ENCODE measurements at regions not wholly inside any gene's neighbourhood (a gene's known extent, or its start where the extent isn't known, plus 50 kb on each side); places are given as distances from the start of the nearest gene placed in this dataset.

DNA sequence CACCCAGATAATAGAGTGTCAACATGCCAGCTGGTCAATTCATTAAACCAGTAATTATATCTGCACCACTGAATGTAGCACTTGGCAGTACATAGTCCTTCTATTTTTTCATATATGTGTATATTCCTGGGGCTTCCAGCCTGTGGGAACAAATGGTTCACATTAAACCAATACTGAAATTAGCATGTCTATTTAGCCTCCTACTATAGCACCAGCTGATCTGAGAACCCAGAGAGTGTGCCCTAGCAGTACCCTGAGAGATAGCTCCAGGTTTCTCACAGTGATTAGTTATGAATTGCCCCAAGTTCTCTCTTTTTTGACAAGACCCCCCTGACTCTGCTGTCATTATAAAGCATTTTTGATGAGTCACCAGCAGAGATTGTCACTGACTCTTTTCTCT is 1097.3 kb upstream of the FLRT2 start:
- Histone ChIP-seq H3K27ac (ENCODE audit: low read depth, low read length) (no peak overlapping the region), H3K4me1 (ENCODE audit: control insufficient read depth, insufficient read depth, low read length) (no peaks in the 10 kb centered on the region), H3K27me3 (ENCODE audit: control insufficient read depth, insufficient read depth, low read length) (no peaks in the 10 kb centered on the region), H3K4me3 (ENCODE audit: low read depth, low read length) (no peak overlapping the region), H3K36me3 (ENCODE audit: control insufficient read depth, insufficient read depth, low read length) (no peaks in the 10 kb centered on the region), H3K9me3 (ENCODE audit: control insufficient read depth, insufficient read depth, low read length) (no peaks in the 10 kb centered on the region)
- DNase-seq (ENCODE audit: low read depth in 4 of 6, low spot score in 6 of 6): peak in 1 of 6 donors; percentile 19

DNA sequence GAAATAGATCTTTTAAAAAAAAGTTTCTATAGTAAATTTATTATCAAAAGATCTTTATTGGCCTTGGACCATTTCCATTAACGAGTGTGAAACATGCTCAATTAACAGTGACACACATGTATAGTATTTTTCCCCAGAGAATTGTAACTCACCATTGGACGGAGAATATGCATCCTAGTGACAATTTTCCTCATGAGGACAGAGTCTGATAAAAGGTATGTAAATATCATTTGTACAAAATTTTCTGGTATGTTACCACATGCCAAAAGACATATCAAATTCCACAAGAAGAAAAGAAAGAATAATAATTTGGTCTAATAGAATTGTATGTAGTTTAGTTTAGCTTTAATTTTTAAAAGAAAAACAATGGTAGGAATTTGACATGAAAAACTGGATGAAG is 1096.0 kb upstream of the FLRT2 start:
- no CpG with 5 or more reads among the region's 2 CpGs for WGBS (ENCODE audit: insufficient coverage)
- Histone ChIP-seq H3K27ac (ENCODE audit: low read depth, low read length) (no peak overlapping the region), H3K27me3 (ENCODE audit: control insufficient read depth, insufficient read depth, low read length) (no peaks in the 10 kb centered on the region), H3K4me3 (ENCODE audit: low read depth, low read length) (no peak overlapping the region), H3K36me3 (ENCODE audit: control insufficient read depth, insufficient read depth, low read length) (no peaks in the 10 kb centered on the region), H3K9me3 (ENCODE audit: control insufficient read depth, insufficient read depth, low read length) (no peaks in the 10 kb centered on the region), H3K4me1 (ENCODE audit: control insufficient read depth, insufficient read depth, low read length) (no peaks in the 10 kb centered on the region)
- DNase-seq (ENCODE audit: low read depth in 4 of 6, low spot score in 6 of 6): no peak

DNA sequence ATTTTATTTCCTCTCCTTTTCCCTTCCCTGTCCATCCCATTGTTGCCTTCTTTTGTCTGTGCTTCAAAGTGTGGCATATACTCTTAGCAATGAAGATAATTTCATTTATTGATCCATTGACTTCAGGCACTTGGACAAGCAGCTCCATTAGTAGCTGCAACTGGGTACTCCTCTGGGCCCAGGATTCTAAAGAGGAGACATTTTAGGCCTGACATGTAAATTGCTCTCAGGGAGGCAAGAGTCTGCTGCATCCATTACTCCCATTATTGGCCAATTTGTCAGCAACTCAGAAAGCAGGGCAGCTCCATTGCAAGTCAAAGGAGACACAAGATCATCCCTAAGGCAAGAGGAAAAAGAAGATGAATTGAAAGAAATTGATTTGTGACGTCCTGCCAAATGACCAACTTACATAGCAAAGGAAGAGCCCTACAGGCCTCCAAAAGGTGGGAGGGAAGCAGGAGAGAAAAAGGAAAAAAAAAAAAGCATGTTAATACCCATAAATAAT is 1094.1 kb upstream of the FLRT2 start:
- Histone ChIP-seq H3K36me3 (ENCODE audit: control insufficient read depth, insufficient read depth, low read length) (no peaks in the 10 kb centered on the region), H3K4me3 (ENCODE audit: low read depth, low read length) (no peak overlapping the region), H3K4me1 (ENCODE audit: control insufficient read depth, insufficient read depth, low read length) (no peaks in the 10 kb centered on the region), H3K9me3 (ENCODE audit: control insufficient read depth, insufficient read depth, low read length) (no peaks in the 10 kb centered on the region), H3K27me3 (ENCODE audit: control insufficient read depth, insufficient read depth, low read length) (no peaks in the 10 kb centered on the region), H3K27ac (ENCODE audit: low read depth, low read length) (no peak overlapping the region)
- no CpG with 5 or more reads among the region's 1 CpG for WGBS (ENCODE audit: insufficient coverage)
- no peak for DNase-seq (ENCODE audit: low read depth in 4 of 6, low spot score in 6 of 6)

DNA sequence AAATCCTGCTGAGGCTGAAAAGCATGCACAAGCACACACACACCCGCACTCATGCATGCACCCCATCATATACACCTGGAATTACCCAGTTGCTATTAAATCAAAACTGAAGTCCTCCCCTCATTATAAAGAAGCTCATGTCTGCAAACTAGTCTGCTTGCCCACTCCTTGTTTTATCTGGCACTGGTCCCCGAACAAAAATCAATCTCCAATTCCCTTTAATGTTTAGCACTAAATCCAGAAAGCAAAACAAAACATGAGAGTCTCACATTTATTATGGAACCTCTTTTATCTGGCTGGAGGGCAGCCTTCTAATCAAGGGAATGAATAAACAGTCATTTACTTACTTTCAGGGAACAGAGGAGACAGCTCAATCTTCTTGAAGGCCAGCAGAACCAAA is 1093.4 kb upstream of the FLRT2 start:
- H3K9me3 ChIP-seq (ENCODE audit: control insufficient read depth, insufficient read depth, low read length): no peaks in the 10 kb centered on the region
- no peak overlapping the region for H3K27ac ChIP-seq (ENCODE audit: low read depth, low read length)
- no peaks in the 10 kb centered on the region for H3K4me1 ChIP-seq (ENCODE audit: control insufficient read depth, insufficient read depth, low read length)
- H3K36me3 ChIP-seq (ENCODE audit: control insufficient read depth, insufficient read depth, low read length): no peaks in the 10 kb centered on the region
- no peak overlapping the region for H3K4me3 ChIP-seq (ENCODE audit: low read depth, low read length)
- DNase-seq (ENCODE audit: low read depth in 4 of 6, low spot score in 6 of 6): peak in 1 of 6 donors; percentile 34
- no peaks in the 10 kb centered on the region for H3K27me3 ChIP-seq (ENCODE audit: control insufficient read depth, insufficient read depth, low read length)
- 77% methylated on average over 1 of the region's 2 CpGs for WGBS (ENCODE audit: insufficient coverage)

DNA sequence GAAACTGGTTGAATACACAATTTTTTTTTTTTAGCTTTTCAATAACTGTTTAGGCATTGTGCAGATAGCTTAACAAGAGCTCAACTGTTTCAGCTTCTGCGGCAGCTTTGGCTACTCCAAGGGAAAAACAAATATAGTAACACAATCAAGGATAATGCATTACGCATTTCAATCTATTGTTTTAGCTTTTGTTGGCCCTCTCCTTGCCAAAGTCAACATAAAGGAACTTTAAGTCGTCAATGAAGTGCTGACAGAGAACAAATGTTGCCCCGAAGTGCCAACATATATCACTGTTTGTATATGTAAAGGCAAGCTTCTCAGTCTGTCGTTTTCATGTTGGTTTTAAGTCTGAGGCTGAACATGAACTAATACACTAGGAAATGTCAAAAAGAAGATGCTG is 1087.4 kb upstream of the FLRT2 start:
- H3K27me3 ChIP-seq (ENCODE audit: control insufficient read depth, insufficient read depth, low read length): no peaks in the 10 kb centered on the region
- no peaks in the 10 kb centered on the region for H3K9me3 ChIP-seq (ENCODE audit: control insufficient read depth, insufficient read depth, low read length)
- WGBS (ENCODE audit: insufficient coverage): no CpG with 5 or more reads among the region's 5 CpGs
- H3K4me3 ChIP-seq (ENCODE audit: low read depth, low read length): no peak overlapping the region
- no peak overlapping the region for H3K27ac ChIP-seq (ENCODE audit: low read depth, low read length)
- no peaks in the 10 kb centered on the region for H3K36me3 ChIP-seq (ENCODE audit: control insufficient read depth, insufficient read depth, low read length)
- peak in 1 of 6 donors; percentile 50 for DNase-seq (ENCODE audit: low read depth in 4 of 6, low spot score in 6 of 6)
- no peaks in the 10 kb centered on the region for H3K4me1 ChIP-seq (ENCODE audit: control insufficient read depth, insufficient read depth, low read length)

DNA sequence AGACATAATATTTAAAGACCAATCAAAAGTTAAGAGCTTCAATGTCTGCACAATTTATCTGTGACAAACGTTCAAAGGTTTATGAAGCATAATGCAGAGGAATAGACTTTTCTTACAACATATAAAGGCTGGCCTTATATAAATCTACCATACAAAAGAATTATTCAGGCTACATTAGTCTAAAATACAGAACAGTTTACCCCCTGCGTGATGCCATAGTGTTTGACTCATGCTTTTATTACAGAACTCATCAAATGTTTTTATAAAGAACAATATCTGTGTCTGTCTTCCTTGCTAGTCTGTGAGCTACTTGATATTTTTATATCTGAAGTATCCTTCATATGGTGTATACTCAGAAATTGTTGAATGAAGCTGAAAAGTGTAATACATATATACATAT is 1084.5 kb upstream of the FLRT2 start:
- no peak overlapping the region for H3K27ac ChIP-seq (ENCODE audit: low read depth, low read length)
- H3K9me3 ChIP-seq (ENCODE audit: control insufficient read depth, insufficient read depth, low read length): no peaks in the 10 kb centered on the region
- no peak overlapping the region for H3K4me3 ChIP-seq (ENCODE audit: low read depth, low read length)
- DNase-seq (ENCODE audit: low read depth in 4 of 6, low spot score in 6 of 6): no peak
- WGBS (ENCODE audit: insufficient coverage): no CpG with 5 or more reads among the region's 2 CpGs
- H3K27me3 ChIP-seq (ENCODE audit: control insufficient read depth, insufficient read depth, low read length): no peaks in the 10 kb centered on the region
- H3K36me3 ChIP-seq (ENCODE audit: control insufficient read depth, insufficient read depth, low read length): no peaks in the 10 kb centered on the region
- H3K4me1 ChIP-seq (ENCODE audit: control insufficient read depth, insufficient read depth, low read length): no peaks in the 10 kb centered on the region

DNA sequence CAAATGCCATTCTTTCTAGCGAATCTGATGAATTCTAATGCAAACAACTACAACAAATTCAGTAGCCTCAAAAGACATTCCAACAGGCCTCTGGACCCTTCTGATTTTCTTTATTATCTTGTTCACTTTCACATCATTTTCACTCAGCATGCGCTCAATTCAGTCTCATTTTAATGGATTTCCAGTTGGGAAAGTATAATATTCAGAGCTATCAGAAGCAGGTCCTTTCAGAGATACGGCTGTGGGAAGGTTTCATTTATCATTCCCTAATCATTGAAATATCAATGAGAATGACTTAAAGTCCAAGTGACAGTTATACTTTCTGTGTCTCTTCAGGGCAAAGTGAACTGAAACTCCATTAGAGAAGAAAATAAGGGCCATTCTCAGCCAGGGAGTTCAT is 1083.7 kb upstream of the FLRT2 start:
- H3K27ac ChIP-seq (ENCODE audit: low read depth, low read length): no peak overlapping the region
- no peaks in the 10 kb centered on the region for H3K9me3 ChIP-seq (ENCODE audit: control insufficient read depth, insufficient read depth, low read length)
- H3K4me1 ChIP-seq (ENCODE audit: control insufficient read depth, insufficient read depth, low read length): no peaks in the 10 kb centered on the region
- WGBS (ENCODE audit: insufficient coverage): no CpG with 5 or more reads among the region's 3 CpGs
- H3K36me3 ChIP-seq (ENCODE audit: control insufficient read depth, insufficient read depth, low read length): no peaks in the 10 kb centered on the region
- no peaks in the 10 kb centered on the region for H3K27me3 ChIP-seq (ENCODE audit: control insufficient read depth, insufficient read depth, low read length)
- DNase-seq (ENCODE audit: low read depth in 4 of 6, low spot score in 6 of 6): peak in 1 of 6 donors; percentile 49
- H3K4me3 ChIP-seq (ENCODE audit: low read depth, low read length): no peak overlapping the region

DNA sequence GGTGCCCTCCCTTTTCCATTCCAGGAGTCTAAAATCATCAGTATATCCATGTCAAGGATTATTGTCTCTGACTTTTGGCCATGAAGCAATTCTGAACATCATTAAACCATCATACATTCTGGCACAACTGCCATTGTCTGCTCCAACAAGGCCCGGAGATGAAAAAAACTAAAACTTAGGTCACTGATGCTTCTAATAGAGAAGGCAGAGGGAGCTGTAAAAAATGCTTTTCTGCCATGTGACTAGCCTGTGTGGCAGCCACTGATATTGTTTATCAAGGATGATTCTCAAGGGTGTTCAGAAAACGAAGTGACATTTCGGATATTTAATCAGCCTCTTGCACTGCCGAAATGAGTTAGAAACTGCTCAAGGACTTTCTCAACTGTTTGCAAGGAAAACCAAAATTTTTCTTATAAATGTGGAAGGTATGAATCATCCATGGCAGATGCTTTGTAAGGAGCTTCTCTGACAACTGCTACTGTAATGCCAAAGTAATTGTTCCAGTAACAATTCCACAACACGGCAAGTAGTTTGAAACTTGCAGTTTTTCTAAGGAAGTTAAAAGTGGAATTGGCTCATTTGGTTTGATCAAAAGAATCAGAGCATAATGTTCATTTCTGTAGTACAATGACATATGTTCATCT is 1076.5 kb upstream of the FLRT2 start:
- Histone ChIP-seq H3K9me3 (ENCODE audit: control insufficient read depth, insufficient read depth, low read length) (no peaks in the 10 kb centered on the region), H3K4me1 (ENCODE audit: control insufficient read depth, insufficient read depth, low read length) (no peaks in the 10 kb centered on the region), H3K36me3 (ENCODE audit: control insufficient read depth, insufficient read depth, low read length) (no peaks in the 10 kb centered on the region), H3K27me3 (ENCODE audit: control insufficient read depth, insufficient read depth, low read length) (no peaks in the 10 kb centered on the region), H3K4me3 (ENCODE audit: low read depth, low read length) (no peak overlapping the region), H3K27ac (ENCODE audit: low read depth, low read length) (no peak overlapping the region)
- WGBS (ENCODE audit: insufficient coverage): 90% methylated on average over 2 of the region's 5 CpGs
- no peak for DNase-seq (ENCODE audit: low read depth in 4 of 6, low spot score in 6 of 6)

DNA sequence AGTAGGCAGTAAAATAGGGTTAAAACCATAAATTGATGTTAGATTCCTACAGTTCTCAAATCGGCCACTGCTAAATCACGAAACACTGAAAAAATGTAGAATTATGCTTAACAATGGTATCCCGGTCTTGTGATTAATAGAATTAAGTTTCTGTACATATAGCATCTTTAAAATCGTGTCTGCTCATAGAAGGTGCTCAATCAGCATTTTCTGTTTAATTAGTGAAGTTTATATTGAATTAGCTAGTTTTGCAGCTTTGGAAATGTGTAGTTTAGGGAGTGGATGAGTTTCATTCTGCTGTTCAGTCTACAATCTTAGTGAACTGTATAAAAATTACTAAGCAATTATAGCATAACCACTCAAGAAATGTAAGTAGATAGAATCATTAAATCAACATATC is 1075.8 kb upstream of the FLRT2 start:
- no peaks in the 10 kb centered on the region for H3K36me3 ChIP-seq (ENCODE audit: control insufficient read depth, insufficient read depth, low read length)
- H3K27me3 ChIP-seq (ENCODE audit: control insufficient read depth, insufficient read depth, low read length): no peaks in the 10 kb centered on the region
- 95% methylated on average over 3 of the region's 4 CpGs for WGBS (ENCODE audit: insufficient coverage)

DNA sequence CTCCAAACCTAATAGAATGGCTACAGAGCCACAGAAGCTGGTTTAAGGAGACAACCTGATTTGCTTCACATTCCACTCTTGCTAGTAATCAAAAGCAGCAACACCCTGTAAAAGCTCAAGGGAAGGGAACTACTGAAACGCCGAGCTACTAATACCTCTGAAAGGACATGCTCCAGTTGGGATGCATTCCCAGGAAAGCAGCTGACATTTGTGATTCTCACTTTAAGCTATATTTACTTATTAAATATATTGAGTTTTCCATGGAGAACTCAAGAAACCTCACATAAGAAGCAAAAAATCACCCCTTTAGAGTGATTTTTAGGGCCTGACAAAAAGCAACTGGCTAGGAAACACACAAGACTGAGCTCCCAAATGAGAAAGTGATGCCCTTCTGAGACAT is 1073.0 kb upstream of the FLRT2 start:
- no CpG with 5 or more reads among the region's 2 CpGs for WGBS (ENCODE audit: insufficient coverage)
- no peaks in the 10 kb centered on the region for H3K36me3 ChIP-seq (ENCODE audit: control insufficient read depth, insufficient read depth, low read length)
- H3K4me3 ChIP-seq (ENCODE audit: low read depth, low read length): no peak overlapping the region
- H3K4me1 ChIP-seq (ENCODE audit: control insufficient read depth, insufficient read depth, low read length): no peaks in the 10 kb centered on the region
- H3K27ac ChIP-seq (ENCODE audit: low read depth, low read length): no peak overlapping the region
- no peaks in the 10 kb centered on the region for H3K9me3 ChIP-seq (ENCODE audit: control insufficient read depth, insufficient read depth, low read length)
- H3K27me3 ChIP-seq (ENCODE audit: control insufficient read depth, insufficient read depth, low read length): no peaks in the 10 kb centered on the region
- DNase-seq (ENCODE audit: low read depth in 4 of 6, low spot score in 6 of 6): peak in 1 of 6 donors; percentile 16

More for the DNA sequence above, 1075.8 kb upstream of the FLRT2 start:
- Histone ChIP-seq H3K27ac (ENCODE audit: low read depth, low read length) (no peak overlapping the region), H3K4me3 (ENCODE audit: low read depth, low read length) (no peak overlapping the region), H3K4me1 (ENCODE audit: control insufficient read depth, insufficient read depth, low read length) (no peaks in the 10 kb centered on the region), H3K9me3 (ENCODE audit: control insufficient read depth, insufficient read depth, low read length) (no peaks in the 10 kb centered on the region)
- DNase-seq (ENCODE audit: low read depth in 4 of 6, low spot score in 6 of 6): no peak
